ENCODE measurements at regions not wholly inside any gene's neighbourhood (a gene's known extent, or its start where the extent isn't known, plus 50 kb on each side); places are given as distances from the start of the nearest gene placed in this dataset.
A peak's percentile ranks its signal among the peaks of the same experiment; 100 is the strongest.

GRCh38 chr1:234842726-234843641, 233.0 kb upstream of the IRF2BP2 start (continued):
- TF ChIP-seq ZNF407 (IDR thresholded peaks at IDR 0.05; ENCODE audit: low read depth) (no peak), HMBOX1 (IDR thresholded peaks at IDR 0.05) (peak; percentile 81), SNRNP70 (optimal IDR thresholded peaks at IDR 0.05; ENCODE audit: low read depth, low read length) (no peak), ID3 (CRISPR knock-in tag; IDR thresholded peaks at IDR 0.05) (no peak), ID3 (tag; IDR thresholded peaks at IDR 0.05) (0 out of 2 replicates have a peak, but pooled peaks have one; percentile 2), ZFP91 (CRISPR knock-in tag; IDR thresholded peaks at IDR 0.05) (no peak), ZNF589 (CRISPR knock-in tag; IDR thresholded peaks at IDR 0.05; ENCODE audit: low read depth) (peak; percentile 55; the same call in 1 of the 2 replicates), ATF3 (IDR thresholded peaks at IDR 0.05) (peak; percentile 39), ATF3 (CRISPR knock-in tag; conservative IDR thresholded peaks at IDR 0.05) (no peak), ATF7 (IDR thresholded peaks at IDR 0.05) (peak; percentile 33; the same call in 1 of the 2 replicates), RBM34 (IDR thresholded peaks at IDR 0.05; ENCODE audit: borderline replicate concordance, insufficient read depth, low read length) (no peak), GTF2A2 (tag; IDR thresholded peaks at IDR 0.05) (no peak)

Data from K562 (cell line).